Panc1 (cell line): ENCODE measurements at regions not wholly inside any gene's neighbourhood (a gene's known extent, or its start where the extent isn't known, plus 50 kb on each side); places are given as distances from the start of the nearest gene placed in this dataset.

Experiments
- ATAC-seq: fragments of 200-7000 bp; cut with Tn5 transposase; 2 replicates; pipeline ENCODE4 v1.9.1; 2020; ENCODE audit warnings: mild to moderate bottlenecking, moderate library complexity
- BruUV-seq: library from RNA; stranded (reverse); fragments of 400-500 nt; replicated peaks from 2 replicates; lab custom pipeline; 2021; lab: Mats Ljungman, UMichigan
- CTCF ChIA-PET: fragments of 300-600 bp; sonication (Branson Sonifier 250); formaldehyde crosslinking; loops from one replicate; lab custom pipeline; 2022; ENCODE audit warnings: antibody characterized with exemption; lab: Charles Lee
- POLR2A ChIA-PET: fragments of 300-600 bp; sonication (Branson Sonifier 250); formaldehyde crosslinking; loops from one replicate; lab custom pipeline; 2022; ENCODE audit warnings: antibody characterized with exemption; lab: Charles Lee
- DNase-seq: peaks from one replicate; pipeline ENCODE4 v3.0.0-alpha.2; 2010; ENCODE audit warnings: low read depth, low spot score
- H3K27ac ChIP-seq: 2 replicates; pipeline ENCODE4 v1.5.1; 2011; ENCODE audit warnings: mild to moderate bottlenecking, low read length, inconsistent platforms
- H3K27me3 ChIP-seq: fragments of 200-500 bp; sonication (Bioruptor generic); 2 replicates; pipeline ENCODE4 v1.6.0; 2014; ENCODE audit warnings: low read length, inconsistent platforms; ENCODE audit not compliant: control insufficient read depth, insufficient read depth
- H3K36me3 ChIP-seq: fragments of 200-500 bp; sonication (Bioruptor generic); 2 replicates; pipeline ENCODE4 v1.5.1; 2014; ENCODE audit warnings: inconsistent platforms, mild to moderate bottlenecking, low read length, moderate library complexity; ENCODE audit not compliant: control insufficient read depth, insufficient read depth
- H3K4me1 ChIP-seq: 2 replicates; pipeline ENCODE4 v1.5.1; 2011; ENCODE audit warnings: inconsistent platforms, mild to moderate bottlenecking, low read length, moderate library complexity; ENCODE audit not compliant: control insufficient read depth, insufficient read depth
- H3K4me3 ChIP-seq, 2 experiments: 2 replicates each; pipeline ENCODE4 v1.5.1; 2011 to 2012; ENCODE audit warnings: low read depth in 2 of 2, low read length in 2 of 2, mild to moderate bottlenecking in 2 of 2, inconsistent platforms in 1 of 2, moderate library complexity in 1 of 2
- H3K9me3 ChIP-seq: fragments of 200-500 bp; sonication (Bioruptor generic); 2 replicates; pipeline ENCODE4 v1.5.1; 2014; ENCODE audit warnings: low read depth, mild to moderate bottlenecking, inconsistent platforms, low read length, moderate library complexity; ENCODE audit not compliant: control insufficient read depth, insufficient read depth
- CTCF ChIP-seq: fragments of 450-650 bp; IDR thresholded peaks from 2 replicates; pipeline ENCODE4 v1.5.1; 2017; ENCODE audit warnings: mild to moderate bottlenecking
- POLR2AphosphoS5 ChIP-seq: IDR thresholded peaks from 2 replicates; pipeline ENCODE4 v1.6.1; 2012; ENCODE audit warnings: mild to moderate bottlenecking, low read depth, low read length, moderate library complexity
- REST ChIP-seq, 2 experiments: IDR thresholded peaks; 2 replicates each; pipeline ENCODE4 v1.6.1; 2011 to 2012; ENCODE audit warnings: low read depth in 2 of 2, control low read depth in 1 of 2, low read length in 1 of 2, mild to moderate bottlenecking in 1 of 2, moderate library complexity in 1 of 2; ENCODE audit not compliant: insufficient read depth in 1 of 2
- SIN3A ChIP-seq: IDR thresholded peaks from 2 replicates; pipeline ENCODE4 v1.6.1; 2012; ENCODE audit warnings: low read depth, mild to moderate bottlenecking, low read length, moderate library complexity, borderline replicate concordance; ENCODE audit not compliant: insufficient read depth
- TCF7L2 ChIP-seq: IDR thresholded peaks from 2 replicates; pipeline ENCODE4 v1.6.1; 2011; ENCODE audit warnings: mild to moderate bottlenecking, low read depth, low read length, inconsistent platforms
- in situ Hi-C: cut with HindIII; loops from 2 replicates; pipeline ENCODE4 v1.10.0; 2016; ENCODE audit warnings: low sequenced_read_pairs, low pct_unique_long_range_greater_than_20kb
- intact Hi-C: fragments of 100-400 bp; cut with micrococcal nuclease; formaldehyde crosslinking; loops from one replicate; pipeline ENCODE4 v1.10.0; 2022; ENCODE audit not compliant: unreplicated experiment

DNA sequence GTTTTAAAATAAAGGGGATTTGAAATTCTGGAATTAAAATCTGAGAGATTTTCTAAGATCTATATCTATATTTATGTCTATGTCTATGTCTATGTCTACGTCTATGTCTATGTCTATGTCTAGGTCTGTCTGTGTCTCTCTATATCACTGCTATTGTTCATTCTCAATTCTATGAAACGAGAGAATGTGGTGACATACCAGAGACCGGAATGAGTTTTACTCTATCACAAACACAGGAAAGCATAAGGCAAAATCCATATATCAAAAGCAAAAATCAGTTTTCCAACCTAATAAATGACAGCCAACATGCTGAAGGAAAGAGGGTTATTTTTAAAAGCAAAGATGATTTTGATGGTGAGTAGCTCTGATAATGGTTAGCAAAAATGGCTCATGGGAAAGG is 173.1 kb downstream of the ETNK1 start:
- CTCF ChIA-PET = no interaction called here
- intact Hi-C loops = no loop called here
- Histone ChIP-seq H3K9me3 (no peaks in the 10 kb centered on the region), H3K27me3 (no peaks in the 10 kb centered on the region), H3K36me3 (no peaks in the 10 kb centered on the region), H3K27ac (no peak overlapping the region), H3K4me1 (no peaks in the 10 kb centered on the region), H3K4me3 (no peak overlapping the region)
- in situ Hi-C loops = no loop called here
- TF ChIP-seq SIN3A = no peak
- no peak for TF ChIP-seq POLR2AphosphoS5
- TF ChIP-seq TCF7L2 = no peak
- TF ChIP-seq REST (IDR thresholded peaks at IDR 0.05; ENCODE audit: insufficient read depth in 1 of 2, low read depth in 2 of 2, low read length in 1 of 2) = no peak
- TF ChIP-seq CTCF = no peak
- BruUV-seq = no TSS peak
- no peak for DNase-seq
- no peak for ATAC-seq
- POLR2A ChIA-PET = no interaction called here

DNA sequence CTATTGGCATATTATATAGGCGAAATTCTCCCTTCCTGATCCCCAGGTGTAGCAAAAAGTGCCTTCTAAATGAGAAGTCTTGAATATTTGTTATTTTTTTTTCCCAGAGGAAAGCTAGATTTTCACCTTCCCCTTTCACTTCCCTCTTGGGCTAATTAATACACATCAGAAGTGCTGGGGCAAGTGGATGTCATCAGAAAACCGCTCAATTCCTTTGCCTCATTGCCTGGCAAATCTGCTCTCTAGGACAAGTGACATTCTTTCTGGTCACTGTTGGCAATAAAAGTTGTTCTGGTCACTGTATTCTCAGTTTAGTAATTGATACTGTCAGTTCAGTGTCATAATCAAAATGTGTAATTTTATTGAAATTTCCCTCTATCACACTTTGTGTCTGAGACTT is 174.5 kb downstream of the ETNK1 start:
- intact Hi-C loops = no loop called here
- Histone ChIP-seq H3K27me3 (no peaks in the 10 kb centered on the region), H3K9me3 (no peaks in the 10 kb centered on the region), H3K4me3 (no peak overlapping the region), H3K27ac (no peak overlapping the region), H3K36me3 (no peaks in the 10 kb centered on the region), H3K4me1 (no peaks in the 10 kb centered on the region)
- ATAC-seq (no peak), DNase-seq (no peak)
- in situ Hi-C loops = no loop called here
- ChIA-PET CTCF (no interaction called here), POLR2A (no interaction called here)
- BruUV-seq = no TSS peak
- TF ChIP-seq CTCF = no peak
- no peak for TF ChIP-seq POLR2AphosphoS5
- no peak for TF ChIP-seq REST (IDR thresholded peaks at IDR 0.05; ENCODE audit: insufficient read depth in 1 of 2, low read depth in 2 of 2, low read length in 1 of 2)
- no peak for TF ChIP-seq TCF7L2
- TF ChIP-seq SIN3A = no peak
